ENCODE measurements at regions not wholly inside any gene's neighbourhood (a gene's known extent, or its start where the extent isn't known, plus 50 kb on each side); places are given as distances from the start of the nearest gene placed in this dataset.

DNA sequence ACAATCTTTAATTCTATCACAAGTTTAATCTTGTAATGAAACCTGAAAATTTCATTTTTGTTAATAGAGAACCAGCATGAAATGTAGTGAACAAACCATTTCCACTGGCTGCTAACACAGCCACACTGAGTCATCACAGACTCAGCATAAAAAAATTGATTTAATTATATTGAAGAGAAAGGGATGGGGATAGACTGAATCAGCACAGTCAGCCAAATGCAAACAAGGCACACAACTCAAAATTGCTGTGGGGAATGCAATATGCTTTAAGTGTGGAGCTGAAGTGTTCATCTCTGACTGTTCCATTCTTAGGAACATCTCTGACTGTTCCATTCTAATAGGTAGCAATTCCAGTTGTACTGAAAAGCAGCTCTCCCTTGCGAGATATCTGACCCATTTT lies 299.8 kb downstream of the MRPL39 start:
- Histone ChIP-seq H3K4me1 (ENCODE audit: control insufficient read depth, insufficient read depth, low read length, unreplicated experiment) (no peaks in the 10 kb centered on the region), H2AFZ (ENCODE audit: low read length, unreplicated experiment) (no peak overlapping the region), H3K36me3 (ENCODE audit: insufficient read depth, low read length) (no peaks in the 10 kb centered on the region), H3K79me2 (ENCODE audit: control insufficient read depth, insufficient read depth, low read length, unreplicated experiment) (no peaks in the 10 kb centered on the region), H3K27ac (ENCODE audit: low read depth, low read length) (no peak overlapping the region), H3K4me3 (ENCODE audit: low read depth, low read length) (no peak overlapping the region), H3K27me3 (ENCODE audit: insufficient read depth, low read length) (no peaks in the 10 kb centered on the region)

DNA sequence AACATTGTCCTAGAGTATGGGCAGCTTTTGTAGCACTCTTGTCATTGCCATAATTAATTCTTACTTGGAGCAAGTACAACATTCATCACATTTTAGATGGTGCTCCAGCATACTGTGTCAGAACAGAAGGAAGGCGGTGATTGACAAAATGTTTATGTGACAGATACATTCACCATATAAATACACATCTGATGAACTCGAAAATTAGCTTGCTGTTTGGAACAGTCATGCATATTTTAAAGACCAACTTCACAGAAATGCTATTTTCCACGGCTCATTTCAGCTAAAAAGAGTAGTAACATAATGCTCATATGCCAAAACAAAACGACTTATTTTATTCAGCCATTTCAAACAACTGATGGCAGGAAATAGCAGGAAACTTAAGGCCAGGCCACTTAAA lies 302.7 kb downstream of the MRPL39 start:
- H3K4me1 ChIP-seq (ENCODE audit: control insufficient read depth, insufficient read depth, low read length, unreplicated experiment), result no peaks in the 10 kb centered on the region
- H3K79me2 ChIP-seq (ENCODE audit: control insufficient read depth, insufficient read depth, low read length, unreplicated experiment), result no peaks in the 10 kb centered on the region
- H2AFZ ChIP-seq (ENCODE audit: low read length, unreplicated experiment), result no peak overlapping the region
- no peaks in the 10 kb centered on the region for H3K36me3 ChIP-seq (ENCODE audit: insufficient read depth, low read length)
- no peaks in the 10 kb centered on the region for H3K27me3 ChIP-seq (ENCODE audit: insufficient read depth, low read length)
- H3K27ac ChIP-seq (ENCODE audit: low read depth, low read length), result no peak overlapping the region
- no peak overlapping the region for H3K4me3 ChIP-seq (ENCODE audit: low read depth, low read length)

DNA sequence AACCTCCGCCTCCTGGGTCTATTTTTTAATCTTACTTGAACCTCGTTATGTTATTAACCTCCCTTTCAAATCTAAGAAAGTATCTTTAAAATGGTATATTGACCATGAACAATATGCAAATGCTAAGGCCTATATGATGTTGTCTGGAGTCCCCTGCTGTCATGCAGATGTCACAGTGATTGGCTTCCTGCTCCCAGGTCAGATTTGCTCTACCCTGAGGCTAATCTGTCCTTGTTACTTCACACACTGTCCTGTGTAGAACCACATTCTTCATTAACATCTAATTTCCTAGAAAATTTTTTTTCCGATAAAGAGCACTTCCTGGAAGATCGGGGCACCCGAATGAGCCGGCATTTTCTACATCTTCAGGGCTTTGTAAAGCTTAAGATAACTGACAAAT lies 306.6 kb downstream of the MRPL39 start:
- Histone ChIP-seq H2AFZ (ENCODE audit: low read length, unreplicated experiment) (no peak overlapping the region), H3K27ac (ENCODE audit: low read depth, low read length) (no peak overlapping the region), H3K4me1 (ENCODE audit: control insufficient read depth, insufficient read depth, low read length, unreplicated experiment) (peaks cover 12% of the 10 kb centered on the region), H3K4me3 (ENCODE audit: low read depth, low read length) (no peak overlapping the region), H3K27me3 (ENCODE audit: insufficient read depth, low read length) (peaks cover 8% of the 10 kb centered on the region; the same call in 1 of the 2 replicates), H3K36me3 (ENCODE audit: insufficient read depth, low read length) (no peaks in the 10 kb centered on the region), H3K79me2 (ENCODE audit: control insufficient read depth, insufficient read depth, low read length, unreplicated experiment) (no peaks in the 10 kb centered on the region)

DNA sequence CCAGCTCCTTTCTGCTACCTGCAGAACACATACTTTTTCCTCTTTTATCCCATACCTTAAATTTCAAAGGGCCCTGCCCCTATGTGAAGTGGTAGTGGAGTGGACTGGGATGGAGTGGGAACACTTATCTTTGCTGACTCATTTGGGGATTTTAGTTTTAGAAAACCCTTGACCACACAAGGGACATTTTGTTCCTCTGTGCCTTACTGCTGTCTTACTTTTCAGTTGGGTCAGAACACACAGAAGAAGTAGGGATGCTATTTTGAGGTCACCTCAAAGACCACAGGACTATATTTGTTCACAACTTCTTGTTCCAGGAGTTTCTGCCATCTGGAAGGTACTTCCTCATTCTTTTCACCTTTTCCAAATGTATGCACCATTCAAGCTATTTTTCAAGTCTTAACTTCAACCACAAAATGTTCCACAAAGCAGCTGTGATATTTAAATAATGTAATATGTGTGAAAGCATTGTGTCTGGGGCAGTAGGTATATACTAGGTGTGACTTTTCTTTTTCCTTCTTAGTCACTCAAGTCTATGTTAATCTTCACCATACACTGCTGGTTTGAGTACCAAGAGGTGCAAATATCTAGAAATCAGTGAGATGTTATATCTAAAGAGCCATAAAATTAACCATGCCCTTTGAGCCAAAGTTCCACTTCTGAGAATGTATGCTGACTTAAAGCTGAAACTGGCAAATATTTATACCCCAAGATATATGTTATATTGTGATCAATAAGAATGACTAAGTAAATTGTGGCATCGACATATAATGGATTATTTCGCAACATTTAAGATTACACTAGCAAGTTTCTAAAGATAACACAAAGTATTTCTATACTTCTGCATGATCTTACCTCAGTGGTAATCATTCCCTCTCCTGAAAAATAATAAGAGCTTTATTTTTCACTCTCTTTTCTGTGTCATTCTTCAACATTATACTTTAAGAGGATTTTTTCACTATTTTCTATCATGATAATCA lies 308.5 kb downstream of the MRPL39 start:
- H3K27ac ChIP-seq (ENCODE audit: low read depth, low read length), result no peak overlapping the region
- peaks cover 11% of the 10 kb centered on the region; the same call in 1 of the 2 replicates for H3K27me3 ChIP-seq (ENCODE audit: insufficient read depth, low read length)
- H3K79me2 ChIP-seq (ENCODE audit: control insufficient read depth, insufficient read depth, low read length, unreplicated experiment), result no peaks in the 10 kb centered on the region
- peaks cover 12% of the 10 kb centered on the region for H3K4me1 ChIP-seq (ENCODE audit: control insufficient read depth, insufficient read depth, low read length, unreplicated experiment)
- no peak overlapping the region for H3K4me3 ChIP-seq (ENCODE audit: low read depth, low read length)
- H2AFZ ChIP-seq (ENCODE audit: low read length, unreplicated experiment), result no peak overlapping the region
- H3K36me3 ChIP-seq (ENCODE audit: insufficient read depth, low read length), result no peaks in the 10 kb centered on the region

DNA sequence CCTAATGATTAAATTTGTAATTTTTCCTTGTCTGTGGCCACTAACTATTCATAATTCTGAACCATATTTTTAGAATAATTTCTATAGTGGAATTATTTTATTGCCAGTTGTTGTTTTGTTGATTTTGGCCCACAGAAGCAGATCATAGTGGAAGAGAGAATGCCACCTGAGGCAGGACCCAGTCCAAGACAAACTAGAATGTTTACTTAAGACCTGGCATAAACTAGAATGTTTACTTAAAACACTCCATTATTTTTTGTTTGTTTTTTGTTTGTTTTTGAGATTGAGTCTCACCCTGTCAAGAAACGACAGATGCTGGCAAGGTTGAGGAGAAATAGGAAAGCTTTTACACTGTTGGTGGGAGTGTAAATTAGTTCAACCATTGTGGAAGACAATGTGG lies 310.2 kb downstream of the MRPL39 start:
- no peak overlapping the region for H3K4me3 ChIP-seq (ENCODE audit: low read depth, low read length)
- H3K4me1 ChIP-seq (ENCODE audit: control insufficient read depth, insufficient read depth, low read length, unreplicated experiment), result peaks cover 12% of the 10 kb centered on the region
- H3K79me2 ChIP-seq (ENCODE audit: control insufficient read depth, insufficient read depth, low read length, unreplicated experiment), result no peaks in the 10 kb centered on the region

DNA sequence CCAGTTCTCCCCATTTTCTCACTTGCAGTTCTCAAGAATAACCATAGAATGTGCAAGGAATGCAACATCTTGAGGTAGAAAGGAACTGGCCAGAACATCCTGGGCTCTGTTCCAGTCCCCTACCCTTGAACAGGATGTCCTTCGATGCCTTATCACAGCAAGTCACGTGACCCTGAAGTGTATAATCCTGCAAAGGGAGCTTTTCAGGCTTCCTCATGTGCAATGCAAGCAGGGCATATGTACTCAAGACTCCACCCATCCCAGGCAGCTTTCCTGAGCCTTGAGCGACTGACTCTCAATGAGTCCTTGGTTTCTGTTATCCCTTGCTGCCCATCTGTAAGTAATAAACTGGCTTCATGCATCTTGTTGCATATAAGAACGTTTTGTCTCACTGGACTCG lies 311.0 kb downstream of the MRPL39 start:
- H3K27me3 ChIP-seq (ENCODE audit: insufficient read depth, low read length), result peaks cover 11% of the 10 kb centered on the region; the same call in 1 of the 2 replicates
- no peaks in the 10 kb centered on the region for H3K36me3 ChIP-seq (ENCODE audit: insufficient read depth, low read length)
- H3K27ac ChIP-seq (ENCODE audit: low read depth, low read length), result no peak overlapping the region
- no peak overlapping the region for H2AFZ ChIP-seq (ENCODE audit: low read length, unreplicated experiment)
- H3K4me3 ChIP-seq (ENCODE audit: low read depth, low read length), result no peak overlapping the region
- H3K4me1 ChIP-seq (ENCODE audit: control insufficient read depth, insufficient read depth, low read length, unreplicated experiment), result peaks cover 12% of the 10 kb centered on the region
- H3K79me2 ChIP-seq (ENCODE audit: control insufficient read depth, insufficient read depth, low read length, unreplicated experiment), result no peaks in the 10 kb centered on the region

More for the DNA sequence above, 310.2 kb downstream of the MRPL39 start:
- no peak overlapping the region for H2AFZ ChIP-seq (ENCODE audit: low read length, unreplicated experiment)
- H3K27me3 ChIP-seq (ENCODE audit: insufficient read depth, low read length), result peaks cover 11% of the 10 kb centered on the region; the same call in 1 of the 2 replicates
- no peak overlapping the region for H3K27ac ChIP-seq (ENCODE audit: low read depth, low read length)
- no peaks in the 10 kb centered on the region for H3K36me3 ChIP-seq (ENCODE audit: insufficient read depth, low read length)

DNA sequence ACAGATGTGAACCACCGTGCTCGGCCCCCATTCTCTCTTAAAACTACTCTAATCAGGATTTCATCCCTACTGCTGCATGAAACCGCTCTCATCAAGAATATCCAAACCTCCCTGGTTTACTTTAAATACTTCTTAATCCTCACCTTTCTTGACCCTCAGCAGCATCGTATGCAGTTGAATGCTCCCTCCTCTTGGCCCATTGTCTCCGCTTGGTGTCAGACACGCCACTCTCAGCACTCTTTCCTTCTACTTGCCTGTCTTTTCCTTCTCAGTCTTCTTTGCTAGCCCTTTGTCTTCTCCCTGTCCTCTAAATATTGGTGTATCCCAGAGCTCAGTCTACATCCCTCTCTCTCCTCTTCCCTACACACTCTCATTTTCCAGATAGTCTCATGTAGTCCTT lies 314.9 kb downstream of the MRPL39 start:
- H3K4me1 ChIP-seq (ENCODE audit: control insufficient read depth, insufficient read depth, low read length, unreplicated experiment), result peaks cover 3% of the 10 kb centered on the region
- no peak overlapping the region for H2AFZ ChIP-seq (ENCODE audit: low read length, unreplicated experiment)
- peaks cover 11% of the 10 kb centered on the region; the same call in 1 of the 2 replicates for H3K27me3 ChIP-seq (ENCODE audit: insufficient read depth, low read length)
- H3K27ac ChIP-seq (ENCODE audit: low read depth, low read length), result no peak overlapping the region
- H3K4me3 ChIP-seq (ENCODE audit: low read depth, low read length), result no peak overlapping the region
- H3K79me2 ChIP-seq (ENCODE audit: control insufficient read depth, insufficient read depth, low read length, unreplicated experiment), result no peaks in the 10 kb centered on the region
- H3K36me3 ChIP-seq (ENCODE audit: insufficient read depth, low read length), result no peaks in the 10 kb centered on the region

DNA sequence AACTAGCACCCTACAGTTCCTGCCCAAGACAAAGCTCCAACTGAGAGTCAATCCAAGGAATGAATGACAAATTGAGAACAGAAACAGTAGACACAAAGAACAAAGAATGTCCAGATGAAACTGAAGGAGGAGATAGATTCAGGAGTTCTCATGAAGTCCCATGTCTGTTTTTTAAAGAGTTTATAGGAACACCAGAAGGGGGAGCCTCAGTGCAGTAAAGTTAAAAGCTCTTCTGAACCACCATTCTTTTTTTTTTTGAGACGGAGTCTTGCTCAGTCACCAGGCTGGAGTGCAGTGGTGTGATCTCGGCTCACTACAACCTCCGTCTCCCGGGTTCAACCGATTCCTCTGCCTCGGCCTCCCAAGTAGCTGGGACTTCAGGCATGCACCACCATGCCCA lies 323.6 kb downstream of the MRPL39 start:
- Histone ChIP-seq H3K27ac (ENCODE audit: low read depth, low read length) (no peak overlapping the region), H3K79me2 (ENCODE audit: control insufficient read depth, insufficient read depth, low read length, unreplicated experiment) (no peaks in the 10 kb centered on the region), H3K36me3 (ENCODE audit: insufficient read depth, low read length) (no peaks in the 10 kb centered on the region), H3K27me3 (ENCODE audit: insufficient read depth, low read length) (peaks cover 41% of the 10 kb centered on the region), H3K4me1 (ENCODE audit: control insufficient read depth, insufficient read depth, low read length, unreplicated experiment) (no peaks in the 10 kb centered on the region), H3K4me3 (ENCODE audit: low read depth, low read length) (no peak overlapping the region), H2AFZ (ENCODE audit: low read length, unreplicated experiment) (no peak overlapping the region)

DNA sequence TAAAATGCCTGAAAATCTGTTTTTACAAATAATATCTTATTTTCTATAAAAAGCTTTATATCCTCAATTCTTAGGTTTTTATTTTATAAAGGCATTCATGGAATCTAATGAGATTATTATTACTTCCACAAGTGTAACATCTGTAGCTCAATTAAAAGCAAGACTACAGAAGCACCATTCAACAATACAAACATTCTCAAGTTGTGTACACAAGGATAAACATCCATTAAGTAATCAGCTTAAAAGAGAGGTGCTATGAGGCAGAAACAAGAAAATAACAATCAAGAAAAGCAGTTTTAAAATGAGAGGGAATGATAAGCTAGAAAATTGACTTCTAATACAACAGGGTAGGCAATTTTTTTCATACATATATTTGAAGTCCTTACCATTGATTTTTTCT lies 326.1 kb downstream of the MRPL39 start:
- Histone ChIP-seq H2AFZ (ENCODE audit: low read length, unreplicated experiment) (no peak overlapping the region), H3K4me1 (ENCODE audit: control insufficient read depth, insufficient read depth, low read length, unreplicated experiment) (no peaks in the 10 kb centered on the region), H3K27ac (ENCODE audit: low read depth, low read length) (no peak overlapping the region), H3K4me3 (ENCODE audit: low read depth, low read length) (no peak overlapping the region), H3K36me3 (ENCODE audit: insufficient read depth, low read length) (no peaks in the 10 kb centered on the region), H3K79me2 (ENCODE audit: control insufficient read depth, insufficient read depth, low read length, unreplicated experiment) (no peaks in the 10 kb centered on the region), H3K27me3 (ENCODE audit: insufficient read depth, low read length) (peaks cover 64% of the 10 kb centered on the region)

DNA sequence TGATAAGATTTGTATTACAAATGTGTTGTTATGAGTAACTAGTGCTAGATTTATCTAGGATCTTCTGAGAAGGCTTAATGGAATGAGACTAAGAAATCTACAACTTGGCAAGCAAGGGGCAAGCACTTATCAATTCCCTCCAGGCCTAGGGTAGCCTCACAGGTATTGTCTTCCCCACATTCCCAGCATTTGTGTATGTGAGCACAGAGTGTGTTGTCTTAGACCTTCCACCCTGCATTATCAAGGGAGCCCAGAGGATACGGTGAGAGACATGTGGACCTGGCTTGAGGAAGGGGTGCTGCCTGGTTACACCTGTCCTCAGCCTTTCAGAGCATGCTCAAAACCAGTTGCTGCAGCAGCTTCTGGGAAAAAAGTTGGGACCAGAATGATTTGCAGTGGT lies 327.2 kb downstream of the MRPL39 start:
- no peak overlapping the region for H3K27ac ChIP-seq (ENCODE audit: low read depth, low read length)
- H3K4me3 ChIP-seq (ENCODE audit: low read depth, low read length), result no peak overlapping the region

DNA sequence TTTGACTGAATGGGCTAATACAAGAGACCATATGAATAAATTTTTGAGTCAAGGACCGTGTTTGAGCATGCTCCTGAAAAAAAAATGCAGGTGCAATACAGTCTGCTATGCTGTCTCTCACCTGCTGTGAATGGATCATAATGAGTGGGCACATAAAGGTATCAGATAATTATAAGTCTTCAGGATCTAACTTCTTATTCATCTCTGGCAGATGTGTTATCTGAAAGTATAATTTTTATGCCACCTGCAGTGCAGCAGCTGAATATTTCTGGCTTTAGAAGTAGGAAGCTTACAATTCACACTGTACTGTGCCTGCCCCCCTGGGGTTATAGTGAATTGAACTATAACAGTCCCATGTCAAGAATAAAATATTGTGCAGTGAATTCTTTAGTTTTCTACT lies 333.3 kb downstream of the MRPL39 start:
- H3K79me2 ChIP-seq (ENCODE audit: control insufficient read depth, insufficient read depth, low read length, unreplicated experiment), result no peaks in the 10 kb centered on the region
- H3K27me3 ChIP-seq (ENCODE audit: insufficient read depth, low read length), result peaks cover 66% of the 10 kb centered on the region
- H3K27ac ChIP-seq (ENCODE audit: low read depth, low read length), result no peak overlapping the region
- no peaks in the 10 kb centered on the region for H3K4me1 ChIP-seq (ENCODE audit: control insufficient read depth, insufficient read depth, low read length, unreplicated experiment)
- no peak overlapping the region for H3K4me3 ChIP-seq (ENCODE audit: low read depth, low read length)
- H2AFZ ChIP-seq (ENCODE audit: low read length, unreplicated experiment), result no peak overlapping the region
- H3K36me3 ChIP-seq (ENCODE audit: insufficient read depth, low read length), result no peaks in the 10 kb centered on the region

More for the DNA sequence above, 327.2 kb downstream of the MRPL39 start:
- Histone ChIP-seq H2AFZ (ENCODE audit: low read length, unreplicated experiment) (no peak overlapping the region), H3K4me1 (ENCODE audit: control insufficient read depth, insufficient read depth, low read length, unreplicated experiment) (no peaks in the 10 kb centered on the region), H3K27me3 (ENCODE audit: insufficient read depth, low read length) (peaks cover 75% of the 10 kb centered on the region), H3K36me3 (ENCODE audit: insufficient read depth, low read length) (no peaks in the 10 kb centered on the region), H3K79me2 (ENCODE audit: control insufficient read depth, insufficient read depth, low read length, unreplicated experiment) (no peaks in the 10 kb centered on the region)

Measured in ACC112 (cell line).